Vagina (tissue), 2 donors: ENCODE measurements at regions not wholly inside any gene's neighbourhood (a gene's known extent, or its start where the extent isn't known, plus 50 kb on each side); places are given as distances from the start of the nearest gene placed in this dataset.

Source experiments
- DNase-seq, 2 donors: peaks; one replicate each; pipeline ENCODE4 v3.0.0-alpha.2; 2017; ENCODE audit errors: extremely low spot score in 2 of 2
- H3K27ac ChIP-seq: fragments of 200-600 bp; sonication (generic); one replicate; pipeline ENCODE4 v1.5.1; 2019
- H3K27me3 ChIP-seq: fragments of 200-600 bp; sonication (generic); one replicate; pipeline ENCODE4 v1.5.1; 2019
- H3K36me3 ChIP-seq, 2 donors: fragments of 200-600 bp; sonication (generic); one replicate each; pipeline ENCODE4 v1.5.1; 2017 to 2019
- H3K4me1 ChIP-seq: fragments of 200-600 bp; sonication (generic); one replicate; pipeline ENCODE4 v1.5.1; 2019
- H3K4me3 ChIP-seq, 2 donors: fragments of 200-600 bp; sonication (generic); 1 replicate in 1 of 2; 2 replicates in 1 of 2; pipeline ENCODE4 v1.5.1; 2016 to 2019
- H3K9me3 ChIP-seq: fragments of 200-600 bp; sonication (generic); one replicate; pipeline ENCODE4 v1.5.1; 2019
- POLR2A ChIP-seq, 2 donors: fragments of 450-650 bp; IDR thresholded peaks; one replicate each; pipeline ENCODE4 v1.6.1; 2017; ENCODE audit warnings: antibody characterized with exemption in 2 of 2, mild to moderate bottlenecking in 2 of 2, moderate library complexity in 2 of 2
- POLR2AphosphoS5 ChIP-seq, 2 donors: sonication (generic); formaldehyde crosslinking; IDR thresholded peaks; one replicate each; pipeline ENCODE4 v1.9.0; 2017; ENCODE audit warnings: antibody characterized with exemption in 2 of 2, mild to moderate bottlenecking in 2 of 2, low read depth in 1 of 2; ENCODE audit not compliant: insufficient read depth in 1 of 2
- intact Hi-C: fragments of 100-400 bp; cut with DNase I; formaldehyde crosslinking; loops from one replicate; pipeline ENCODE4 v1.15.1; 2023
- TF ChIP-seq, protein P1 (sequence below), 3 experiments: fragments of 450-650 bp in 2 of 3; fragments of 200-600 bp in 1 of 3; sonication (generic) in 1 of 3; IDR thresholded peaks; one replicate each; pipeline ENCODE4 v1.5.1; 2017 to 2019; ENCODE audit warnings: antibody characterized with exemption in 3 of 3, mild to moderate bottlenecking in 2 of 3, moderate library complexity in 2 of 3

DNA sequence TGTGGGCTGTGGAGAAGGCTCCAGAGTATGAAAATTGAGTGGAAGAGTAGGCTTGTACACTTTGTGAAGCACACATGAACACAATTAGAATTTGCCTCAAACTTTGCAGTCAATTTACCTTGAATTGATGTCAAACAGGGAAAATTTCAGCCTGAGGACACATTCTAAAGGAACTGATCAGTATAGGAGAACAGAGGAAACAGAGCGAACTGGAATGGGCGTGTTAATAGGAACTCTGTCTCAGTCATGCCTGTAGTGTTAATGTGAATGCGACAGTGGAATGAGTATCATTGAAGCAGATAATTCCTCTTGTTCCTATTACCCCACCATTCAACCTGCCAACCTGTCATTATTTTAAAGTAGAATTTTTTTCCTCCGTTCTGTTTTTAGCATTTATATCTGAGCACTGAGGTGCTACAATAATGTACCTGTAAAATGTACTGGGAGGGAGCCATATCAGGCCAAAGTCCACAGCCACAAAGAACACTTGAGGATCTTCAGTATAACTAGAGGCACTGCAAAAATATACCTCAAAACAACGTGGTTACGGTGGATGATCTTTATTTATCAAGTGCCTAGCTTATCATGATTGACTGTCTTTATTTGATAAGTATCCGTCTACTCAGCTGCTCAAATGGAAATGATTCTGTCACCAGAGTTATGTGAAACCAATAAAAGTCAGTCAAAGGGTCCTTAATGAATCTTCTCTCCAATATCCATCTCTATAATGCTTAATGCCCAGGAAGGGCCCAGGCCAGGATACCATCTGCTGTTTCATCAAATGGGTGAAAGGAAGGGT lies 125.3 kb upstream of the STMND1 start:
- Histone ChIP-seq H3K9me3 (no peaks in the 10 kb centered on the region), H3K36me3 (no peaks in the 10 kb centered on the region), H3K27me3 (no peaks in the 10 kb centered on the region), H3K4me3 (no peak overlapping the region), H3K4me1 (no peaks in the 10 kb centered on the region), H3K27ac (no peak overlapping the region)
- DNase-seq, result no peak
- intact Hi-C loops, result no loop called here
- TF ChIP-seq, protein P1, sequence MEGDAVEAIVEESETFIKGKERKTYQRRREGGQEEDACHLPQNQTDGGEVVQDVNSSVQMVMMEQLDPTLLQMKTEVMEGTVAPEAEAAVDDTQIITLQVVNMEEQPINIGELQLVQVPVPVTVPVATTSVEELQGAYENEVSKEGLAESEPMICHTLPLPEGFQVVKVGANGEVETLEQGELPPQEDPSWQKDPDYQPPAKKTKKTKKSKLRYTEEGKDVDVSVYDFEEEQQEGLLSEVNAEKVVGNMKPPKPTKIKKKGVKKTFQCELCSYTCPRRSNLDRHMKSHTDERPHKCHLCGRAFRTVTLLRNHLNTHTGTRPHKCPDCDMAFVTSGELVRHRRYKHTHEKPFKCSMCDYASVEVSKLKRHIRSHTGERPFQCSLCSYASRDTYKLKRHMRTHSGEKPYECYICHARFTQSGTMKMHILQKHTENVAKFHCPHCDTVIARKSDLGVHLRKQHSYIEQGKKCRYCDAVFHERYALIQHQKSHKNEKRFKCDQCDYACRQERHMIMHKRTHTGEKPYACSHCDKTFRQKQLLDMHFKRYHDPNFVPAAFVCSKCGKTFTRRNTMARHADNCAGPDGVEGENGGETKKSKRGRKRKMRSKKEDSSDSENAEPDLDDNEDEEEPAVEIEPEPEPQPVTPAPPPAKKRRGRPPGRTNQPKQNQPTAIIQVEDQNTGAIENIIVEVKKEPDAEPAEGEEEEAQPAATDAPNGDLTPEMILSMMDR (IDR thresholded peaks at IDR 0.05), result no peak
- TF ChIP-seq POLR2AphosphoS5 (IDR thresholded peaks at IDR 0.05; ENCODE audit: insufficient read depth in 1 of 2, low read depth in 1 of 2) (no peak), POLR2A (IDR thresholded peaks at IDR 0.05) (no peak)

DNA sequence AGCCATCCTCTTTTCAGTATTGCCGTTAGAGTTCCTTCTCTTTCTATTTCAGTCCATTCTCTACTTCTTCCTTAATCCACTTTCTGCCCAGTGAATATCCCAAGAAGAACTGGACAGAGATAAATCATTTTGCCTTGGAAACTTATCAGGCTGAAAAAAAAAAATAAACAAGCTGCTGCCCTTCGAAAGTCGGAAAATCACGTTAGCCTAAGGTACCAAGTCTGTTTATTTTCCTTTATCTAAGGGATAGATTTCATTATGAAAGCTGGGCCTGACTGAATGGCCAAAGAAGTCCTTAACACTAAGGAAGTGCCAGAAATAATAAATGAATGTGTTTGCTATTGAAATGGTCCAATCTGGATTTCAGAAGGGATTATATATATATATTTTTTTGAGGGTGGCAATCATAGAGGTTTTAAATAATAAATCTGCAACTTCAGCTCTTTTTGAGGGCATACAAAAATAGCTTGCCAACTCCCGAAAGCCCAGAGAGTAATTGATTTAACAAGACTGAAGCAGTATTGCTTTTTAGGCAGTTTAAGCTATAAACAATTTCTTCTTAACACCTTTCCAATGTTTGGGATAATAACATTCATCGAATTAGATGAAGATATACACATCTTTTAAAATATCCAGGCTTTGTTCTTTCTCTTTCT lies 127.0 kb upstream of the STMND1 start:
- Histone ChIP-seq H3K9me3 (no peaks in the 10 kb centered on the region), H3K36me3 (no peaks in the 10 kb centered on the region), H3K4me1 (no peaks in the 10 kb centered on the region), H3K4me3 (no peak overlapping the region), H3K27ac (no peak overlapping the region), H3K27me3 (no peaks in the 10 kb centered on the region)
- intact Hi-C loops, result no loop called here
- TF ChIP-seq, protein P1 (IDR thresholded peaks at IDR 0.05), result no peak
- TF ChIP-seq POLR2A (IDR thresholded peaks at IDR 0.05) (no peak), POLR2AphosphoS5 (IDR thresholded peaks at IDR 0.05; ENCODE audit: insufficient read depth in 1 of 2, low read depth in 1 of 2) (no peak)
- DNase-seq, result no peak

DNA sequence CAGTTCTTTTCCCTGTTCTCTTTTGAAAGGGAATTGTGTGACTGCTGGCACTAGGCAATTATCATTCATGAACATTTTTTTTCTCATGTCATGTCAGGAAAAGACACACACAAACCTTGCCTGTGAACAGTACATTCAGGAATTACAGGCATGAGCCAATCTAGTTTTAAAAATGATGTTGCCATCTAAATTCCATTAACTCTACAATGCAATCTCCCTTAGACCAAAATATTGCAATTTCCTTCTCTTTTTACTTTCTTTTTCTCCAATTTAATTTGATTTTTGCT lies 127.5 kb upstream of the STMND1 start:
- Histone ChIP-seq H3K27me3 (no peaks in the 10 kb centered on the region), H3K36me3 (no peaks in the 10 kb centered on the region), H3K4me3 (no peak overlapping the region), H3K9me3 (no peaks in the 10 kb centered on the region), H3K27ac (no peak overlapping the region), H3K4me1 (no peaks in the 10 kb centered on the region)
- no peak for TF ChIP-seq POLR2AphosphoS5 (IDR thresholded peaks at IDR 0.05; ENCODE audit: insufficient read depth in 1 of 2, low read depth in 1 of 2)
- TF ChIP-seq, protein P1 (IDR thresholded peaks at IDR 0.05), result no peak
- no peak for TF ChIP-seq POLR2A (IDR thresholded peaks at IDR 0.05)
- no peak for DNase-seq
- intact Hi-C loops, result no loop called here

DNA sequence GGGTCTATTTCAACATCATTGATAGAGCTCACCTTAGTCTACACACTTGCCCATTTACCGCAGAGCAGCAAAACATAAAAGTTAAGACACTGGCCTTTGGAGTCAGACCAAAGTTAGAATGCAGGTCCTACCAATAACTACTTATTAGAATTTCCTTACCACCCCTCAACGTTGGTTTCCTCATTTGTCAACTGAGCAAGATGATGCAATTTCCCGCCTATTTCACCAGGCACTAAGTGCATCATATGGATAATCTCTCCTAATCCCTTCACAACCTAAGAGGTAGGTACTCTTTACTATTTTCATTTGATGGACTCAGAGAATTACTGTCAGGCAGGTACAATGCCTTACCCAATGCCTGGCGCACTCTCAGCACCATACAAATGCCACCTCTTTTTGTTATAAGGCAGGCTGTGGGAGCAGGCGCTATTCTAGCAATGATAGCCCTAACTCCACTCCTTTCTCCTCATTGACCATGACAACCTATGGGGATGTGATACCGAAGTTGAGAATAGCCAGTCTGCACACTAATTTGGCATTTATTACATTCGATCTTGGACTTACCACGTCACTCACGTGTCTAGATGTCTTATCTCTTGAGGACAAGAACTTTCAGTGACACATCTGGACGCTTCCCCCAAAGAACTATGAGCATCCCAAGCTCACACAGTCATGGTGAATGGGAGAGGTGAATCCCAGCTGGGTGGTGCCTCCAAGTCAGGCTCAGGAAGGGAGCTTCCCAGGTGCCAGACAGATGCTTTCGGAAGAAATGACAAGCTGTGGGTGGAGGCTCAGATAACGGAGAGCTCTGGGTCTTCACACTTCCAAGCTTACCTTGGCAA lies 128.1 kb upstream of the STMND1 start:
- H3K4me1 ChIP-seq, result no peaks in the 10 kb centered on the region
- H3K9me3 ChIP-seq, result no peaks in the 10 kb centered on the region
- H3K36me3 ChIP-seq, result no peaks in the 10 kb centered on the region
- intact Hi-C loops, result no loop called here
- no peak overlapping the region for H3K27ac ChIP-seq
- no peaks in the 10 kb centered on the region for H3K27me3 ChIP-seq
- H3K4me3 ChIP-seq, result no peak overlapping the region
- TF ChIP-seq, protein P1 (IDR thresholded peaks at IDR 0.05), result no peak
- TF ChIP-seq POLR2A (IDR thresholded peaks at IDR 0.05), result no peak
- no peak for TF ChIP-seq POLR2AphosphoS5 (IDR thresholded peaks at IDR 0.05; ENCODE audit: insufficient read depth in 1 of 2, low read depth in 1 of 2)
- DNase-seq, result no peak
